ENCODE measurements at regions not wholly inside any gene's neighbourhood (a gene's known extent, or its start where the extent isn't known, plus 50 kb on each side); places are given as distances from the start of the nearest gene placed in this dataset.

GRCh38 chrX:37912777-37913176 is 65.4 kb upstream of the DYNLT3 start (continued):
- TF ChIP-seq ZNF274 (IDR thresholded peaks at IDR 0.05; ENCODE audit: borderline replicate concordance, extremely low read depth, low read length) (no peak), RNF2 (IDR thresholded peaks at IDR 0.05; ENCODE audit: borderline replicate concordance, low read depth, low read length, missing control alignments, poor library complexity, severe bottlenecking) (no peak), POLR2AphosphoS5 (IDR thresholded peaks at IDR 0.05; ENCODE audit: low read depth, low read length) (no peak), CBX5 (IDR thresholded peaks at IDR 0.05; ENCODE audit: low read depth, low read length) (no peak), NRF1 (IDR thresholded peaks at IDR 0.05; ENCODE audit: low read depth, low read length) (no peak), SIX5 (IDR thresholded peaks at IDR 0.05; ENCODE audit: low read depth, low read length) (no peak), SIRT6 (IDR thresholded peaks at IDR 0.05; ENCODE audit: low read length) (no peak), SP2 (IDR thresholded peaks at IDR 0.05; ENCODE audit: low read length) (no peak), CHD1 (IDR thresholded peaks at IDR 0.05; ENCODE audit: low read depth, low read length) (no peak), SRF (IDR thresholded peaks at IDR 0.05; ENCODE audit: low read depth, low read length) (no peak), CTBP2 (IDR thresholded peaks at IDR 0.05; ENCODE audit: borderline replicate concordance, insufficient read depth, insufficient read length, low read length) (no peak), ATF3 (IDR thresholded peaks at IDR 0.05; ENCODE audit: insufficient read depth, low read depth, low read length) (no peak)
